MV-4-11 (cell line): ENCODE measurements at regions not wholly inside any gene's neighbourhood (a gene's known extent, or its start where the extent isn't known, plus 50 kb on each side); places are given as distances from the start of the nearest gene placed in this dataset.
"Not testable (repeated sequence)": the region's sequence is repeated elsewhere in the genome, so short reads cannot be mapped to it uniquely, and the experiment has no call there.

Experiments
- DNase-seq: peaks from one replicate; lab custom pipeline; 2025; lab: John Stamatoyannopoulos, UW

- no peak for DNase-seq
Measured at GRCh38 chr20:26216025-26216424, 519.4 kb upstream of the ZNF337 start.

GRCh38 chr20:26214991-26215390, 518.3 kb upstream of the ZNF337 start:
- DNase-seq: no peak

- DNase-seq: no peak
Measured at GRCh38 chr20:26209171-26209941, 512.7 kb upstream of the ZNF337 start.

GRCh38 chr20:26208296-26209091, 511.8 kb upstream of the ZNF337 start:
- no peak for DNase-seq

GRCh38 chr20:26207967-26208295, 511.3 kb upstream of the ZNF337 start:
- not testable (repeated sequence) for DNase-seq

- no peak for DNase-seq
Measured at GRCh38 chr20:26207237-26207966, 510.7 kb upstream of the ZNF337 start.

GRCh38 chr20:26205350-26205749, 508.7 kb upstream of the ZNF337 start:
- DNase-seq: no peak

- DNase-seq: not testable (repeated sequence)
Measured at GRCh38 chr20:26201026-26201425, 504.4 kb upstream of the ZNF337 start.

- DNase-seq: not testable (repeated sequence)
Measured at GRCh38 chr20:26187329-26187728, 490.7 kb upstream of the ZNF337 start.

GRCh38 chr20:26183720-26184119, 487.1 kb upstream of the ZNF337 start:
- not testable (repeated sequence) for DNase-seq

GRCh38 chr20:26181364-26181763, 484.7 kb upstream of the ZNF337 start:
- not testable (repeated sequence) for DNase-seq

- DNase-seq: not testable (repeated sequence)
Measured at GRCh38 chr20:26171875-26172274, 475.2 kb upstream of the ZNF337 start.

- DNase-seq: no peak
Measured at GRCh38 chr20:26169506-26169905, 472.9 kb upstream of the ZNF337 start.

GRCh38 chr20:26167499-26167898, 470.8 kb upstream of the ZNF337 start:
- DNase-seq: no peak

- no peak for DNase-seq
Measured at GRCh38 chr20:26163890-26164289, 467.2 kb upstream of the ZNF337 start.

GRCh38 chr20:26163151-26163550, 466.5 kb upstream of the ZNF337 start:
- DNase-seq: not testable (repeated sequence)

GRCh38 chr20:26161741-26162140, 465.1 kb upstream of the ZNF337 start:
- not testable (repeated sequence) for DNase-seq

- not testable (repeated sequence) for DNase-seq
Measured at GRCh38 chr20:26160916-26161315, 464.3 kb upstream of the ZNF337 start.

- no peak for DNase-seq
Measured at GRCh38 chr20:26154224-26154623, 457.6 kb upstream of the ZNF337 start.

- no peak for DNase-seq
Measured at GRCh38 chr20:26135325-26136110, 438.9 kb upstream of the ZNF337 start.

- DNase-seq: no peak
Measured at GRCh38 chr20:26134606-26135005, 438.0 kb upstream of the ZNF337 start.

GRCh38 chr20:26133794-26134193, 437.1 kb upstream of the ZNF337 start:
- not testable (repeated sequence) for DNase-seq
